RWPE1 (cell line): ENCODE measurements at regions not wholly inside any gene's neighbourhood (a gene's known extent, or its start where the extent isn't known, plus 50 kb on each side); places are given as distances from the start of the nearest gene placed in this dataset.
A peak's percentile ranks its signal among the peaks of the same experiment; 100 is the strongest.
"Not testable (repeated sequence)": the region's sequence is repeated elsewhere in the genome, so short reads cannot be mapped to it uniquely, and the experiment has no call there.

Source experiments
- CTCF ChIA-PET: fragments of 350-600 bp; sonication (Branson Sonifier 250); formaldehyde crosslinking; extraction: SDS; loops from one replicate; lab custom pipeline; 2021; lab: Yijun Ruan, JAX
- POLR2A ChIA-PET: fragments of 400-600 bp; formaldehyde crosslinking; extraction: SDS; loops from one replicate; lab custom pipeline; 2020; ENCODE audit warnings: antibody characterized with exemption; ENCODE audit not compliant: low non-redundant PET; lab: Yijun Ruan, JAX
- DNase-seq: peaks from one replicate; pipeline ENCODE4 v3.0.0; 2012; ENCODE audit warnings: low spot score
- H3K27ac ChIP-seq: fragments of 450-650 bp; 2 replicates; pipeline ENCODE4 v1.5.1; 2017
- CTCF ChIP-seq: fragments of 450-650 bp; conservative IDR thresholded peaks from 2 replicates; pipeline ENCODE4 v1.5.1; 2017; ENCODE audit warnings: low read depth, mild to moderate bottlenecking

GRCh38 chr1:95636897-95637296, 402.9 kb downstream of the RWDD3 start:
- CTCF ChIA-PET, result no interaction called here
- DNase-seq, result no peak
- no peak overlapping the region for H3K27ac ChIP-seq
- POLR2A ChIA-PET, result no interaction called here
- TF ChIP-seq CTCF, result no peak

GRCh38 chr1:95640746-95641145, 406.7 kb downstream of the RWDD3 start:
- ChIA-PET CTCF (no interaction called here), POLR2A (no interaction called here)
- no peak overlapping the region for H3K27ac ChIP-seq
- no peak for DNase-seq
- TF ChIP-seq CTCF, result no peak

- H3K27ac ChIP-seq, result no peak overlapping the region
- TF ChIP-seq CTCF, result no peak
- no peak for DNase-seq
- POLR2A ChIA-PET, result no interaction called here
- CTCF ChIA-PET, result no interaction called here
Measured at GRCh38 chr1:95641386-95641785, 407.4 kb downstream of the RWDD3 start.

GRCh38 chr1:95642035-95642434, 408.0 kb downstream of the RWDD3 start:
- no peak overlapping the region for H3K27ac ChIP-seq
- ChIA-PET CTCF (no interaction called here), POLR2A (no interaction called here)
- no peak for TF ChIP-seq CTCF
- no peak for DNase-seq

GRCh38 chr1:95643071-95643470, 409.1 kb downstream of the RWDD3 start:
- TF ChIP-seq CTCF, result no peak
- no peak overlapping the region for H3K27ac ChIP-seq
- ChIA-PET CTCF (interaction anchor here (0.6 kb wide), 2 partner anchors 198 to 320 kb away, joined by 3 to 4 read pairs; no protein-coding TSS in a partner anchor), POLR2A (no interaction called here)
- no peak for DNase-seq

- H3K27ac ChIP-seq, POLR2A ChIA-PET, DNase-seq, CTCF ChIA-PET: not testable (repeated sequence)
Measured at GRCh38 chr1:95645126-95645525, 411.1 kb downstream of the RWDD3 start.

- ChIA-PET CTCF (interaction anchor here (0.6 kb wide), 1 partner anchor 47 kb away, joined by 3 read pairs; no protein-coding TSS in a partner anchor), POLR2A (no interaction called here)
- DNase-seq, result peak; percentile 68
- no peak for TF ChIP-seq CTCF
- no peak overlapping the region for H3K27ac ChIP-seq
Measured at GRCh38 chr1:95650631-95651030, 416.6 kb downstream of the RWDD3 start.
